ENCODE measurements at regions not wholly inside any gene's neighbourhood (a gene's known extent, or its start where the extent isn't known, plus 50 kb on each side); places are given as distances from the start of the nearest gene placed in this dataset.

- no peak for TF ChIP-seq ADNP (tag; IDR thresholded peaks at IDR 0.05)
- TF ChIP-seq CEBPB (tag; IDR thresholded peaks at IDR 0.05) = no peak
- no peak for TF ChIP-seq CSDE1 (IDR thresholded peaks at IDR 0.05)
- TF ChIP-seq NFE2L1 (tag; IDR thresholded peaks at IDR 0.05; ENCODE audit: borderline replicate concordance, low read depth) = no peak
- TF ChIP-seq NFATC3 (IDR thresholded peaks at IDR 0.05) = no peak
- no peak for TF ChIP-seq MAFF (IDR thresholded peaks at IDR 0.05; ENCODE audit: low read length)
Observed at GRCh38 chr12:131235871-131236271, 282.2 kb downstream of the ADGRD1 start (continued).

GRCh38 chr12:131239384-131240094, 285.8 kb downstream of the ADGRD1 start:
- WGBS (ENCODE audit: insufficient coverage, low coverage, missing lambda C conversion rate) = 35% methylated on average over 7 of the region's 7 CpGs
- peak overlapping the region; percentile 62 for H2AFZ ChIP-seq (ENCODE audit: low read depth, low read length)
- H4K20me1 ChIP-seq (replicated peaks; ENCODE audit: control insufficient read depth, insufficient read depth, low read length) = no peaks in the 10 kb centered on the region
- ATAC-seq (peak; percentile 16; the same call in 2 of the 3 replicates), DNase-seq (ENCODE audit: extremely low read depth in 1 of 4, low spot score in 3 of 4) (peak; percentile 25 to 60 (median 34)), FAIRE-seq (no peak)
- H3K4me3 ChIP-seq = no peak overlapping the region
- in situ Hi-C loops (cut with MboI) (no loop called here), intact Hi-C loops (cut with micrococcal nuclease) (loop anchor here (10.0 kb wide), 2 partner anchors 115 to 215 kb away; no protein-coding TSS in a partner anchor)
- ChIA-PET CTCF (ENCODE audit: low intra/inter-chr PET ratio) (no interaction called here), POLR2A (interaction anchor here (2.5 kb wide), 1 partner anchor 10 kb away, joined by 14 read pairs; no protein-coding TSS in a partner anchor)
- no peaks in the 10 kb centered on the region for H3K27me3 ChIP-seq (ENCODE audit: control insufficient read depth in 2 of 2, insufficient read depth in 2 of 2, low read length in 2 of 2)
- no peaks in the 10 kb centered on the region for H3K36me3 ChIP-seq (ENCODE audit: control insufficient read depth, insufficient read depth, low read length)
- peaks cover 18 to 39% of the 10 kb centered on the region in 2 experiments for H3K4me1 ChIP-seq (replicated peaks in 1 of 2; ENCODE audit: control insufficient read depth in 2 of 2, insufficient read depth in 2 of 2, low read length in 2 of 2)
- peaks cover 10% of the 10 kb centered on the region for H3K9me3 ChIP-seq (replicated peaks; ENCODE audit: control insufficient read depth, insufficient read depth, low read depth, low read length)
- H3K27ac ChIP-seq (ENCODE audit: extremely low read depth, low read depth, low read length) = peak overlapping the region; percentile 13; the same call in 1 of the 3 replicates
- BruUV-seq (replicated peaks) = no TSS peak
- H3K4me2 ChIP-seq (ENCODE audit: insufficient read depth, low read length) = no peak overlapping the region
- H3K9ac ChIP-seq (ENCODE audit: insufficient read depth in 1 of 2, low read depth in 2 of 2, low read length in 2 of 2) = no peak overlapping the region
- no peaks in the 10 kb centered on the region for H3K9me1 ChIP-seq (ENCODE audit: control insufficient read depth, insufficient read depth, low read length)
- H3K79me2 ChIP-seq (ENCODE audit: control insufficient read depth, insufficient read depth, low read length) = peaks cover 12% of the 10 kb centered on the region; the same call in 1 of the 3 replicates
- TF ChIP-seq ARID1B (IDR thresholded peaks at IDR 0.05) (peak; percentile 33; the same call in 1 of the 2 replicates), KHSRP (IDR thresholded peaks at IDR 0.05) (no peak), CHD4 (IDR thresholded peaks at IDR 0.05; ENCODE audit: insufficient read depth, insufficient replicate concordance, low read depth, low read length, poor library complexity, severe bottlenecking) (no peak), RCOR1 (IDR thresholded peaks at IDR 0.05; ENCODE audit: borderline replicate concordance in 1 of 2, low read depth in 2 of 2, low read length in 2 of 2) (peak in 1 of 2 experiments; percentile 81; a peak in 1 of 4 replicates), MEF2A (IDR thresholded peaks at IDR 0.05; ENCODE audit: control insufficient read depth, low read depth, low read length) (0 out of 2 replicates have a peak, but pooled peaks have one; percentile 24), SOX6 (IDR thresholded peaks at IDR 0.05) (0 out of 2 replicates have a peak, but pooled peaks have one; percentile 25), NRF1 (conservative IDR thresholded peaks at IDR 0.05 in 1 of 2, IDR thresholded peaks at IDR 0.05 in 1 of 2) (0 out of 4 replicates have a peak, but pooled peaks of 1 of the 2 experiments have one; percentile 10), NFIC (IDR thresholded peaks at IDR 0.05) (no peak), XRCC5 (IDR thresholded peaks at IDR 0.05; ENCODE audit: low read depth, low read length) (no peak), MEF2D (tag; conservative IDR thresholded peaks at IDR 0.05; ENCODE audit: low read depth) (0 out of 2 replicates have a peak, but pooled peaks have one; percentile 58), ZNF140 (CRISPR knock-in tag; IDR thresholded peaks at IDR 0.05) (no peak), TEAD1 (CRISPR knock-in tag; IDR thresholded peaks at IDR 0.05) (no peak), TCFL5 (CRISPR knock-in tag; conservative IDR thresholded peaks at IDR 0.05) (no peak), L3MBTL2 (IDR thresholded peaks at IDR 0.05) (no peak)
